22Rv1 (cell line): ENCODE measurements at regions not wholly inside any gene's neighbourhood (a gene's known extent, or its start where the extent isn't known, plus 50 kb on each side); places are given as distances from the start of the nearest gene placed in this dataset.

Experiments used
- H3K27ac ChIP-seq: fragments of 450-650 bp; 2 replicates; pipeline ENCODE4 v1.5.1; 2017
- CTCF ChIP-seq: fragments of 450-650 bp; IDR thresholded peaks from 2 replicates; pipeline ENCODE4 v1.5.1; 2017; ENCODE audit warnings: mild to moderate bottlenecking
- ZFX ChIP-seq: fragments of 450-650 bp; IDR thresholded peaks from 2 replicates; pipeline ENCODE4 v1.6.1; 2017; ENCODE audit warnings: antibody characterized with exemption, borderline replicate concordance

GRCh38 chr12:19644571-19644970 lies 205.3 kb downstream of the AEBP2 start:
- TF ChIP-seq CTCF, result no peak
- TF ChIP-seq ZFX, result no peak
- no peak overlapping the region for H3K27ac ChIP-seq

GRCh38 chr12:19645823-19646222 lies 206.5 kb downstream of the AEBP2 start:
- TF ChIP-seq ZFX (no peak), CTCF (no peak)
- no peak overlapping the region for H3K27ac ChIP-seq

- no peak overlapping the region for H3K27ac ChIP-seq
- TF ChIP-seq CTCF, result no peak
- TF ChIP-seq ZFX, result no peak
These were observed 207.3 kb downstream of the AEBP2 start for GRCh38 chr12:19646599-19646998.

GRCh38 chr12:19647806-19648556 lies 208.7 kb downstream of the AEBP2 start:
- TF ChIP-seq ZFX (no peak), CTCF (no peak)
- no peak overlapping the region for H3K27ac ChIP-seq

- no peak overlapping the region for H3K27ac ChIP-seq
- TF ChIP-seq CTCF (no peak), ZFX (no peak)
These were observed 209.3 kb downstream of the AEBP2 start for GRCh38 chr12:19648591-19648990.

- H3K27ac ChIP-seq, result no peak overlapping the region
- TF ChIP-seq CTCF, result no peak
- TF ChIP-seq ZFX, result no peak
These were observed 213.1 kb downstream of the AEBP2 start for GRCh38 chr12:19652386-19652785.

- no peak overlapping the region for H3K27ac ChIP-seq
- TF ChIP-seq ZFX (no peak), CTCF (no peak)
These were observed 215.5 kb downstream of the AEBP2 start for GRCh38 chr12:19654650-19655376.
